MM.1S (cell line): ENCODE measurements at regions not wholly inside any gene's neighbourhood (a gene's known extent, or its start where the extent isn't known, plus 50 kb on each side); places are given as distances from the start of the nearest gene placed in this dataset.

ENCODE experiments used
- DNase-seq: peaks from one replicate; pipeline ENCODE4 v3.0.0-alpha.2; 2015
- H2AFZ ChIP-seq: fragments of 300-600 bp; sonication (generic); 2 replicates; pipeline ENCODE4 v1.6.0; 2016; ENCODE audit warnings: antibody characterized with exemption, low read length
- H3F3A ChIP-seq: fragments of 300-600 bp; sonication (generic); 2 replicates; pipeline ENCODE4 v1.6.1; 2016; ENCODE audit warnings: mild to moderate bottlenecking, antibody characterized with exemption, low read length, moderate library complexity, mixed read lengths; ENCODE audit not compliant: insufficient read depth
- H3K27ac ChIP-seq: fragments of 300-600 bp; sonication (generic); 2 replicates; pipeline ENCODE4 v1.5.1; 2016; ENCODE audit warnings: mild to moderate bottlenecking, low read length
- H3K27me3 ChIP-seq: fragments of 300-600 bp; sonication (generic); replicated peaks from 2 replicates; pipeline ENCODE4 v1.6.0; 2016; ENCODE audit warnings: low read length; ENCODE audit not compliant: insufficient read depth
- H3K36me3 ChIP-seq: fragments of 300-600 bp; sonication (generic); replicated peaks from 2 replicates; pipeline ENCODE4 v1.6.1; 2016; ENCODE audit warnings: mild to moderate bottlenecking, low read length, mixed read lengths; ENCODE audit not compliant: insufficient read depth
- H3K4me1 ChIP-seq: fragments of 300-600 bp; sonication (generic); 2 replicates; pipeline ENCODE4 v1.6.1; 2016; ENCODE audit warnings: low read length, mixed read lengths
- H3K4me2 ChIP-seq: fragments of 300-600 bp; sonication (generic); 2 replicates; pipeline ENCODE4 v1.6.0; 2016; ENCODE audit warnings: low read depth, low read length
- H3K4me3 ChIP-seq: fragments of 300-600 bp; sonication (generic); 2 replicates; pipeline ENCODE4 v1.5.1; 2016; ENCODE audit warnings: low read length, mixed read lengths
- H3K79me2 ChIP-seq: fragments of 300-600 bp; sonication (generic); 2 replicates; pipeline ENCODE4 v1.6.1; 2016; ENCODE audit warnings: mixed run types, low read length, mixed read lengths
- H3K9ac ChIP-seq: fragments of 300-600 bp; sonication (generic); 2 replicates; pipeline ENCODE4 v1.6.1; 2016; ENCODE audit warnings: low read length, mixed read lengths
- H3K9me2 ChIP-seq: fragments of 300-600 bp; sonication (generic); replicated peaks from 2 replicates; pipeline ENCODE4 v1.6.1; 2016; ENCODE audit warnings: mild to moderate bottlenecking, low read length, mixed read lengths; ENCODE audit not compliant: insufficient read depth
- H3K9me3 ChIP-seq: fragments of 300-600 bp; sonication (generic); replicated peaks from 2 replicates; pipeline ENCODE4 v1.6.1; 2016; ENCODE audit warnings: mild to moderate bottlenecking, low read length, mixed read lengths; ENCODE audit not compliant: insufficient read depth
- H4K20me1 ChIP-seq: fragments of 300-600 bp; sonication (generic); 2 replicates; pipeline ENCODE4 v1.6.1; 2016; ENCODE audit warnings: mild to moderate bottlenecking, low read length, moderate library complexity, mixed read lengths; ENCODE audit not compliant: insufficient read depth
- EZH2 ChIP-seq: fragments of 300-600 bp; sonication (generic); optimal IDR thresholded peaks from 2 replicates; pipeline ENCODE3; 2017; ENCODE audit warnings: low read depth, mild to moderate bottlenecking, antibody characterized with exemption, low read length, mixed read lengths
- EZH2phosphoT487 ChIP-seq: fragments of 300-600 bp; sonication (generic); IDR thresholded peaks from 2 replicates; pipeline ENCODE4 v1.6.1; 2018; ENCODE audit warnings: antibody characterized with exemption, low read length
- TF ChIP-seq, protein P1 (sequence below): fragments of 300-600 bp; sonication (generic); IDR thresholded peaks from 2 replicates; pipeline ENCODE4 v1.5.1; 2016; ENCODE audit warnings: antibody characterized with exemption, low read length, mixed read lengths

- Histone ChIP-seq H3K27me3 (peaks cover 19% of the 10 kb centered on the region), H3F3A (no peaks in the 10 kb centered on the region), H3K4me1 (no peaks in the 10 kb centered on the region), H2AFZ (no peak overlapping the region), H3K9me2 (no peaks in the 10 kb centered on the region), H3K79me2 (no peaks in the 10 kb centered on the region), H3K27ac (no peak overlapping the region), H3K4me2 (no peak overlapping the region), H3K4me3 (no peak overlapping the region), H3K36me3 (no peaks in the 10 kb centered on the region), H4K20me1 (no peaks in the 10 kb centered on the region), H3K9ac (no peak overlapping the region), H3K9me3 (no peaks in the 10 kb centered on the region)
- no peak for DNase-seq
- TF ChIP-seq EZH2phosphoT487 (no peak), EZH2 (no peak)
- TF ChIP-seq, protein P1, sequence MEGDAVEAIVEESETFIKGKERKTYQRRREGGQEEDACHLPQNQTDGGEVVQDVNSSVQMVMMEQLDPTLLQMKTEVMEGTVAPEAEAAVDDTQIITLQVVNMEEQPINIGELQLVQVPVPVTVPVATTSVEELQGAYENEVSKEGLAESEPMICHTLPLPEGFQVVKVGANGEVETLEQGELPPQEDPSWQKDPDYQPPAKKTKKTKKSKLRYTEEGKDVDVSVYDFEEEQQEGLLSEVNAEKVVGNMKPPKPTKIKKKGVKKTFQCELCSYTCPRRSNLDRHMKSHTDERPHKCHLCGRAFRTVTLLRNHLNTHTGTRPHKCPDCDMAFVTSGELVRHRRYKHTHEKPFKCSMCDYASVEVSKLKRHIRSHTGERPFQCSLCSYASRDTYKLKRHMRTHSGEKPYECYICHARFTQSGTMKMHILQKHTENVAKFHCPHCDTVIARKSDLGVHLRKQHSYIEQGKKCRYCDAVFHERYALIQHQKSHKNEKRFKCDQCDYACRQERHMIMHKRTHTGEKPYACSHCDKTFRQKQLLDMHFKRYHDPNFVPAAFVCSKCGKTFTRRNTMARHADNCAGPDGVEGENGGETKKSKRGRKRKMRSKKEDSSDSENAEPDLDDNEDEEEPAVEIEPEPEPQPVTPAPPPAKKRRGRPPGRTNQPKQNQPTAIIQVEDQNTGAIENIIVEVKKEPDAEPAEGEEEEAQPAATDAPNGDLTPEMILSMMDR = no peak
Observed at GRCh38 chr2:9772035-9772998, 71.0 kb upstream of the TAF1B start.

GRCh38 chr2:9772999-9773902 lies 70.0 kb upstream of the TAF1B start:
- no peak overlapping the region for H3K4me3 ChIP-seq
- H3K9me2 ChIP-seq = no peaks in the 10 kb centered on the region
- no peaks in the 10 kb centered on the region for H3K9me3 ChIP-seq
- H3F3A ChIP-seq = no peaks in the 10 kb centered on the region
- no peak overlapping the region for H2AFZ ChIP-seq
- H3K9ac ChIP-seq = no peak overlapping the region
- H3K27ac ChIP-seq = no peak overlapping the region
- DNase-seq = no peak
- H4K20me1 ChIP-seq = no peaks in the 10 kb centered on the region
- H3K79me2 ChIP-seq = no peaks in the 10 kb centered on the region
- no peaks in the 10 kb centered on the region for H3K4me1 ChIP-seq
- TF ChIP-seq EZH2 = no peak
- no peak for TF ChIP-seq EZH2phosphoT487
- TF ChIP-seq, protein P1 = no peak
- H3K36me3 ChIP-seq = no peaks in the 10 kb centered on the region
- H3K27me3 ChIP-seq = peaks cover 19% of the 10 kb centered on the region
- no peak overlapping the region for H3K4me2 ChIP-seq

- Histone ChIP-seq H3K4me2 (no peak overlapping the region), H4K20me1 (no peaks in the 10 kb centered on the region), H3K4me3 (no peak overlapping the region), H3F3A (no peaks in the 10 kb centered on the region), H3K9me3 (no peaks in the 10 kb centered on the region), H3K4me1 (no peaks in the 10 kb centered on the region), H2AFZ (no peak overlapping the region), H3K27me3 (peaks cover 19% of the 10 kb centered on the region), H3K79me2 (no peaks in the 10 kb centered on the region), H3K9me2 (no peaks in the 10 kb centered on the region), H3K9ac (no peak overlapping the region), H3K36me3 (no peaks in the 10 kb centered on the region), H3K27ac (no peak overlapping the region)
- no peak for DNase-seq
- TF ChIP-seq EZH2phosphoT487 = no peak
- TF ChIP-seq, protein P1 = no peak
- no peak for TF ChIP-seq EZH2
Observed at GRCh38 chr2:9773903-9774239, 69.4 kb upstream of the TAF1B start.
